Gastroesophageal sphincter (tissue), 3 donors: ENCODE measurements at regions not wholly inside any gene's neighbourhood (a gene's known extent, or its start where the extent isn't known, plus 50 kb on each side); places are given as distances from the start of the nearest gene placed in this dataset.

Experiments
- EP300 ChIP-seq: sonication (generic); formaldehyde crosslinking; IDR thresholded peaks from one replicate; pipeline ENCODE4 v1.6.1; 2017; ENCODE audit warnings: antibody characterized with exemption, mild to moderate bottlenecking
- POLR2A ChIP-seq, 2 donors: fragments of 450-650 bp; IDR thresholded peaks; one replicate each; pipeline ENCODE4 v1.6.1; 2017; ENCODE audit warnings: antibody characterized with exemption in 2 of 2, mild to moderate bottlenecking in 2 of 2, moderate library complexity in 1 of 2
- TF ChIP-seq, protein P1 (sequence below), 4 experiments: fragments of 200-600 bp in 2 of 4; fragments of 450-650 bp in 2 of 4; sonication (generic) in 1 of 4; IDR thresholded peaks; one replicate each; pipeline ENCODE4 v1.5.1; 2017 to 2019; ENCODE audit warnings: antibody characterized with exemption in 4 of 4, mild to moderate bottlenecking in 2 of 4, moderate library complexity in 2 of 4

DNA sequence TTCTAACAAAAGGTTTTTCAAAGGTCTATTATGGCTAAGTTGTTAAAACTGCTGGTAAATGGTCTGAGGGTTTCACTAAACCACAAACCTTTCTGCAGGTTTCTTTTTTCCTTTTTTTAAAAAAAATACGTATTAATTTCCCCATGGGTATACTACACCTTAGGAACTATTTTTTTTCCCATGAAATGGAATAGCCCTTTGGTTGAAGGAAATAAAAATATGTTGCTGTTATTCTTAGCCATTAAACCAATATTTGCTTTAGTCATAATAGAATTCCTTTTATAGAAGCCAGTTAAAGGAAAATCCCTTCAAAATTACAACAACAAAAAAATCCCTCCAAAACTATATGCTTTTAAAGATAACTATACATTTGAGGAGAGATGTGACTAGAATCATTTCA is 1303.3 kb downstream of the ROBO2 start:
- TF ChIP-seq, protein P1, sequence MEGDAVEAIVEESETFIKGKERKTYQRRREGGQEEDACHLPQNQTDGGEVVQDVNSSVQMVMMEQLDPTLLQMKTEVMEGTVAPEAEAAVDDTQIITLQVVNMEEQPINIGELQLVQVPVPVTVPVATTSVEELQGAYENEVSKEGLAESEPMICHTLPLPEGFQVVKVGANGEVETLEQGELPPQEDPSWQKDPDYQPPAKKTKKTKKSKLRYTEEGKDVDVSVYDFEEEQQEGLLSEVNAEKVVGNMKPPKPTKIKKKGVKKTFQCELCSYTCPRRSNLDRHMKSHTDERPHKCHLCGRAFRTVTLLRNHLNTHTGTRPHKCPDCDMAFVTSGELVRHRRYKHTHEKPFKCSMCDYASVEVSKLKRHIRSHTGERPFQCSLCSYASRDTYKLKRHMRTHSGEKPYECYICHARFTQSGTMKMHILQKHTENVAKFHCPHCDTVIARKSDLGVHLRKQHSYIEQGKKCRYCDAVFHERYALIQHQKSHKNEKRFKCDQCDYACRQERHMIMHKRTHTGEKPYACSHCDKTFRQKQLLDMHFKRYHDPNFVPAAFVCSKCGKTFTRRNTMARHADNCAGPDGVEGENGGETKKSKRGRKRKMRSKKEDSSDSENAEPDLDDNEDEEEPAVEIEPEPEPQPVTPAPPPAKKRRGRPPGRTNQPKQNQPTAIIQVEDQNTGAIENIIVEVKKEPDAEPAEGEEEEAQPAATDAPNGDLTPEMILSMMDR (IDR thresholded peaks at IDR 0.05): no peak
- TF ChIP-seq POLR2A (IDR thresholded peaks at IDR 0.05): no peak
- no peak for TF ChIP-seq EP300
